Neural progenitor cell (in vitro differentiated cells): ENCODE measurements at regions not wholly inside any gene's neighbourhood (a gene's known extent, or its start where the extent isn't known, plus 50 kb on each side); places are given as distances from the start of the nearest gene placed in this dataset.

ENCODE experiments used
- CTCF ChIP-seq: fragments of 200-600 bp; sonication (generic); IDR thresholded peaks from 2 replicates; pipeline ENCODE4 v1.5.1; 2017; ENCODE audit warnings: antibody characterized with exemption, mild to moderate bottlenecking
- EZH2phosphoT487 ChIP-seq: fragments of 200-600 bp; sonication (generic); IDR thresholded peaks from 2 replicates; pipeline ENCODE4 v1.6.1; 2017; ENCODE audit warnings: antibody characterized with exemption

GRCh38 chr22:26957897-26958296 is 300.5 kb downstream of the MIAT start:
- TF ChIP-seq CTCF (no peak), EZH2phosphoT487 (no peak)
